H1 (cell line): ENCODE measurements at regions not wholly inside any gene's neighbourhood (a gene's known extent, or its start where the extent isn't known, plus 50 kb on each side); places are given as distances from the start of the nearest gene placed in this dataset.

Experiments
- CTCF ChIA-PET: fragments of 300-600 bp; sonication (Branson Sonifier 250); formaldehyde crosslinking; loops from one replicate; lab custom pipeline; 2021; ENCODE audit not compliant: partially characterized antibody; lab: Charles Lee
- POLR2A ChIA-PET: fragments of 300-600 bp; sonication (Branson Sonifier 250); formaldehyde crosslinking; loops from one replicate; lab custom pipeline; 2021; ENCODE audit warnings: inconsistent platforms; ENCODE audit not compliant: partially characterized antibody; lab: Charles Lee
- DNase-seq, 2 experiments: peaks; one replicate each; pipeline versions ENCODE4 v3.0.0 to v3.0.0-alpha.2; 2010 to 2022; ENCODE audit warnings: low spot score in 2 of 2, low read depth in 1 of 2, mixed read lengths in 1 of 2
- FAIRE-seq: peaks from 2 replicates; lab custom pipeline; 2011; peaks lifted over from hg19 to GRCh38; lab: Jason Lieb, UNC
- H2AFZ ChIP-seq: 2 replicates; pipeline ENCODE4 v1.8.1; 2012; ENCODE audit warnings: low read length, inconsistent platforms
- H2AK5ac ChIP-seq: 2 replicates; pipeline ENCODE4 v1.6.1; 2013; ENCODE audit warnings: low read depth, low read length
- H2BK120ac ChIP-seq: replicated peaks from 2 replicates; pipeline ENCODE3; 2013; ENCODE audit warnings: low read depth, low read length, inconsistent platforms
- H2BK12ac ChIP-seq: 2 replicates; pipeline ENCODE4 v1.6.1; 2013; ENCODE audit warnings: low read depth, low read length
- H2BK15ac ChIP-seq: 2 replicates; pipeline ENCODE4 v1.6.1; 2013; ENCODE audit warnings: low read length
- H2BK20ac ChIP-seq: 2 replicates; pipeline ENCODE4 v1.6.1; 2013; ENCODE audit warnings: low read length
- H2BK5ac ChIP-seq: 2 replicates; pipeline ENCODE4 v1.6.1; 2013; ENCODE audit warnings: low read depth, low read length
- H3K14ac ChIP-seq: 2 replicates; pipeline ENCODE4 v1.6.1; 2013; ENCODE audit warnings: inconsistent platforms; ENCODE audit not compliant: insufficient read length
- H3K18ac ChIP-seq: 2 replicates; pipeline ENCODE4 v1.6.1; 2013; ENCODE audit warnings: low read length; ENCODE audit errors: extremely low read depth
- H3K23ac ChIP-seq: 2 replicates; pipeline ENCODE4 v1.6.1; 2013; ENCODE audit warnings: inconsistent platforms; ENCODE audit not compliant: insufficient read length
- H3K23me2 ChIP-seq: 2 replicates; pipeline ENCODE4 v1.6.1; 2013; ENCODE audit warnings: low read depth, low read length
- H3K27ac ChIP-seq: 2 replicates; pipeline ENCODE4 v1.6.1; 2011; ENCODE audit warnings: low read depth, low read length, inconsistent platforms
- H3K27me3 ChIP-seq, 4 experiments: replicated peaks in 1 of 4; 1 replicate in 1 of 4; 2 replicates in 3 of 4; pipeline versions ENCODE4 v1.6.1 to v1.8.1; 2011 to 2013; ENCODE audit warnings: low read length in 3 of 4, mild to moderate bottlenecking in 3 of 4, inconsistent platforms in 2 of 4, mixed read lengths in 2 of 4, moderate library complexity in 1 of 4; ENCODE audit not compliant: control insufficient read depth in 3 of 4, insufficient read depth in 3 of 4; ENCODE audit errors: extremely low read depth in 1 of 4
- H3K36me3 ChIP-seq, 4 experiments: 2 replicates each; pipeline versions ENCODE4 v1.6.1 to v1.8.1; 2011 to 2013; ENCODE audit warnings: mild to moderate bottlenecking in 4 of 4, low read length in 3 of 4, moderate library complexity in 2 of 4, control low read depth in 1 of 4, inconsistent platforms in 1 of 4; ENCODE audit not compliant: insufficient read depth in 4 of 4, control insufficient read depth in 2 of 4
- H3K4ac ChIP-seq: replicated peaks from 2 replicates; pipeline ENCODE3; 2013; ENCODE audit warnings: low read length, low read depth, mixed read lengths, inconsistent platforms; ENCODE audit not compliant: insufficient read length
- H3K4me1 ChIP-seq, 4 experiments: replicated peaks in 1 of 4; 1 replicate in 1 of 4; 2 replicates in 3 of 4; pipeline versions ENCODE4 v1.6.1 to v1.8.1; 2011 to 2013; ENCODE audit warnings: low read length in 3 of 4, inconsistent platforms in 2 of 4, mixed read lengths in 1 of 4; ENCODE audit not compliant: insufficient read depth in 4 of 4, control insufficient read depth in 3 of 4
- H3K4me2 ChIP-seq, 2 experiments: 2 replicates each; pipeline versions ENCODE4 v1.6.1 to v1.8.1; 2011 to 2013; ENCODE audit warnings: low read depth in 2 of 2, low read length in 2 of 2, control low read depth in 1 of 2, inconsistent platforms in 1 of 2, mild to moderate bottlenecking in 1 of 2; ENCODE audit not compliant: insufficient read depth in 1 of 2
- H3K4me3 ChIP-seq, 4 experiments: fragments of 200-600, 300-600 bp in 1 of 4; sonication (generic), shearing (Covaris generic), sonication (Bioruptor Twin) in 1 of 4; 2 replicates each; pipeline versions ENCODE4 v1.5.1 to v1.8.1; 2011 to 2016; ENCODE audit warnings: low read length in 4 of 4, low read depth in 3 of 4, control low read depth in 2 of 4, inconsistent platforms in 2 of 4, mild to moderate bottlenecking in 2 of 4, mixed read lengths in 1 of 4, moderate library complexity in 1 of 4; ENCODE audit not compliant: insufficient read depth in 2 of 4; ENCODE audit errors: extremely low read depth in 1 of 4
- H3K56ac ChIP-seq: replicated peaks from 2 replicates; pipeline ENCODE3; 2013; ENCODE audit warnings: low read depth, mild to moderate bottlenecking, mixed read lengths, low read length, inconsistent platforms; ENCODE audit not compliant: insufficient read length
- H3K79me1 ChIP-seq: 2 replicates; pipeline ENCODE4 v1.6.1; 2013; ENCODE audit warnings: low read depth, low read length, control low read depth
- H3K79me2 ChIP-seq, 2 experiments: 2 replicates each; pipeline versions ENCODE4 v1.6.1 to v1.8.1; 2012 to 2013; ENCODE audit warnings: low read length in 2 of 2, mild to moderate bottlenecking in 2 of 2, inconsistent platforms in 1 of 2; ENCODE audit not compliant: insufficient read depth in 2 of 2, control insufficient read depth in 1 of 2
- H3K9ac ChIP-seq, 4 experiments: replicated peaks in 1 of 4; 1 replicate in 1 of 4; 2 replicates in 3 of 4; pipeline versions ENCODE4 v1.6.1 to v1.8.1; 2011 to 2013; ENCODE audit warnings: low read depth in 3 of 4, low read length in 3 of 4, control low read depth in 2 of 4, mild to moderate bottlenecking in 2 of 4, moderate library complexity in 2 of 4, inconsistent platforms in 1 of 4; ENCODE audit errors: extremely low read depth in 1 of 4
- H3K9me3 ChIP-seq, 2 experiments: 2 replicates each; pipeline versions ENCODE4 v1.6.1 to v1.8.1; 2012 to 2013; ENCODE audit warnings: mild to moderate bottlenecking in 2 of 2, moderate library complexity in 2 of 2, control low read depth in 1 of 2, inconsistent platforms in 1 of 2, low read depth in 1 of 2, low read length in 1 of 2, mixed read lengths in 1 of 2; ENCODE audit not compliant: insufficient read depth in 2 of 2
- H4K20me1 ChIP-seq, 2 experiments: replicated peaks in 1 of 2; 2 replicates each; pipeline versions ENCODE3 to v1.8.1; 2011 to 2013; ENCODE audit warnings: inconsistent platforms in 2 of 2, low read length in 2 of 2, mild to moderate bottlenecking in 1 of 2; ENCODE audit not compliant: insufficient read depth in 2 of 2, control insufficient read depth in 1 of 2
- H4K5ac ChIP-seq: 2 replicates; pipeline ENCODE4 v1.6.1; 2013; ENCODE audit warnings: low read length, low read depth, mixed read lengths, inconsistent platforms; ENCODE audit not compliant: insufficient read length
- H4K8ac ChIP-seq: 2 replicates; pipeline ENCODE4 v1.8.0; 2013; ENCODE audit warnings: mild to moderate bottlenecking, moderate library complexity, low read length, inconsistent platforms; ENCODE audit not compliant: insufficient read depth; ENCODE audit errors: extremely low read depth
- H4K91ac ChIP-seq: replicated peaks from 2 replicates; pipeline ENCODE3; 2013; ENCODE audit warnings: low read length, mixed read lengths, inconsistent platforms; ENCODE audit not compliant: insufficient read length
- ASH2L ChIP-seq: fragments of 200-600, 300-600 bp; sonication (generic); IDR thresholded peaks from one replicate; pipeline ENCODE4 v1.7.1; 2017; ENCODE audit warnings: low read length
- CEBPB ChIP-seq: IDR thresholded peaks from 2 replicates; pipeline ENCODE4 v1.6.1; 2012; ENCODE audit warnings: low read depth, low read length
- EGR1 ChIP-seq: IDR thresholded peaks from 2 replicates; pipeline ENCODE4 v1.6.1; 2011; ENCODE audit warnings: low read depth, low read length, borderline replicate concordance
- EP300 ChIP-seq, 2 experiments: IDR thresholded peaks; 1 replicate in 1 of 2; 2 replicates in 1 of 2; pipeline ENCODE4 v1.6.1; 2011 to 2012; ENCODE audit warnings: low read depth in 2 of 2, low read length in 2 of 2, mild to moderate bottlenecking in 2 of 2, borderline replicate concordance in 1 of 2, inconsistent platforms in 1 of 2, moderate library complexity in 1 of 2
- EZH2 ChIP-seq: fragments of 200-600 bp; sonication (generic); IDR thresholded peaks from 2 replicates; pipeline ENCODE4 v1.7.1; 2012; ENCODE audit warnings: low read depth, mild to moderate bottlenecking, moderate library complexity, low read length, inconsistent platforms; ENCODE audit not compliant: severe bottlenecking
- FOSL1 ChIP-seq: IDR thresholded peaks from 2 replicates; pipeline ENCODE4 v1.6.1; 2011; ENCODE audit warnings: mild to moderate bottlenecking, low read depth, low read length, moderate library complexity; ENCODE audit not compliant: insufficient read depth
- GABPA ChIP-seq: IDR thresholded peaks from 2 replicates; pipeline ENCODE4 v1.6.1; 2011; ENCODE audit warnings: mild to moderate bottlenecking, low read length, moderate library complexity, borderline replicate concordance; ENCODE audit not compliant: insufficient read depth
- JUN ChIP-seq: IDR thresholded peaks from 2 replicates; pipeline ENCODE4 v1.6.1; 2011; ENCODE audit warnings: low read depth, mild to moderate bottlenecking, improper control_type of control experiment, low read length
- POLR2A ChIP-seq, 2 experiments: IDR thresholded peaks; 1 replicate in 1 of 2; 2 replicates in 1 of 2; pipeline ENCODE4 v1.6.1; 2011; ENCODE audit warnings: low read depth in 2 of 2, low read length in 2 of 2, mild to moderate bottlenecking in 2 of 2; ENCODE audit errors: control extremely low read depth in 1 of 2
- POLR2AphosphoS5 ChIP-seq: IDR thresholded peaks from 2 replicates; pipeline ENCODE4 v1.6.1; 2011; ENCODE audit warnings: low read depth, low read length
- RBBP5 ChIP-seq: IDR thresholded peaks from 2 replicates; pipeline ENCODE4 v1.7.1; 2012; ENCODE audit warnings: low read depth, mild to moderate bottlenecking, inconsistent platforms, low read length, moderate library complexity, borderline replicate concordance
- SIRT6 ChIP-seq: IDR thresholded peaks from one replicate; pipeline ENCODE4 v1.7.1; 2012; ENCODE audit warnings: low read length, inconsistent platforms
- SIX5 ChIP-seq: IDR thresholded peaks from 2 replicates; pipeline ENCODE4 v1.6.1; 2011; ENCODE audit warnings: mild to moderate bottlenecking, low read depth, low read length
- TAF7 ChIP-seq: optimal IDR thresholded peaks from 2 replicates; pipeline ENCODE3; 2011; ENCODE audit warnings: low read depth, mild to moderate bottlenecking, inconsistent platforms, low read length, moderate library complexity, borderline replicate concordance
- WGBS, 2 experiments: shearing (Covaris generic) in 1 of 2; methylation state at CpG; one replicate each; pipeline versions ENCODE4 v1.1.6 to v1.1.7; 2013 to 2015; ENCODE audit warnings: low lambda C conversion rate in 2 of 2, mixed read lengths in 2 of 2, inconsistent platforms in 1 of 2, low coverage in 1 of 2, missing lambda C conversion rate in 1 of 2; ENCODE audit not compliant: insufficient replicate concordance in 2 of 2, insufficient coverage in 1 of 2, insufficient read length in 1 of 2; ENCODE audit errors: extremely low coverage in 1 of 2, missing lambda C conversion rate in 1 of 2; 5-methylcytosine and 5-hydroxymethylcytosine counted together
- TF ChIP-seq, protein P1 (sequence below): IDR thresholded peaks from 2 replicates; pipeline ENCODE4 v1.6.1; 2011; ENCODE audit warnings: low read length, improper control_type of control experiment

DNA sequence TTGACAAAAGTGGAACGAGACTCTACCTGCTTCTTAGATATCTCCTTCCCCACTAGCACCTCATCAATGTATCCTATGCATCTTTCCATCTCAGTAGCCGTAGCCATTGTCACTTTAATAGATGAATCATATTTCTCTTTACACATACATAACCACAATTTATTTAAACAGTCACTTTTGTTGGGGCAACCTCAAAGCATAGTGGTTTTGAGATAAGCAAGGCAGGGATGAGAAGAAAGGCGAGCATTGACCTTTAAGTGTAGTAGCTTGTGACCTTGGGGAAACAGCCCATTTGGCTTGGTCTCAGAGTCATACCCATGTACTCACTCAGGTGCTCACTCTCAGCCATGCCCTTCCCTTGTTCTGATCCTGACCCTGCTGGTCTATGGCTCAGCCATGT is 260.1 kb downstream of the C1orf94 start:
- no peak overlapping the region for H3K23ac ChIP-seq
- H2BK15ac ChIP-seq = no peak overlapping the region
- 90% methylated on average over 3 of the region's 3 CpGs; no CpG with 5 or more reads in 1 of the 2 experiments for WGBS, 2 experiments
- no peak overlapping the region for H3K4me3 ChIP-seq
- no peak overlapping the region for H4K8ac ChIP-seq
- no peak overlapping the region for H2BK120ac ChIP-seq
- no peaks in the 10 kb centered on the region for H3K23me2 ChIP-seq
- H3K56ac ChIP-seq = no peak overlapping the region
- H4K5ac ChIP-seq = no peak overlapping the region
- no peak overlapping the region for H2AFZ ChIP-seq
- H3K27ac ChIP-seq = no peak overlapping the region
- POLR2A ChIA-PET = no interaction called here
- no peaks in the 10 kb centered on the region for H3K9me3 ChIP-seq
- no peak overlapping the region for H4K91ac ChIP-seq
- no peak overlapping the region for H2BK5ac ChIP-seq
- no peak overlapping the region for H3K14ac ChIP-seq
- CTCF ChIA-PET = interaction anchor here (0.8 to 1.6 kb wide), 3 partner anchors 13 to 23 kb away, joined by 3 to 5 read pairs (median 3); no protein-coding TSS in a partner anchor
- no peak overlapping the region for H2AK5ac ChIP-seq
- no peak overlapping the region for H3K4ac ChIP-seq
- H3K4me2 ChIP-seq = no peak overlapping the region
- H3K27me3 ChIP-seq = no peaks in the 10 kb centered on the region
- no peaks in the 10 kb centered on the region for H3K4me1 ChIP-seq
- H4K20me1 ChIP-seq = no peaks in the 10 kb centered on the region
- no peak for DNase-seq
- FAIRE-seq = no peak
- H3K79me2 ChIP-seq = no peaks in the 10 kb centered on the region
- no peak overlapping the region for H2BK12ac ChIP-seq
- H3K18ac ChIP-seq = no peak overlapping the region
- no peaks in the 10 kb centered on the region for H3K79me1 ChIP-seq
- H3K9ac ChIP-seq = no peak overlapping the region
- H2BK20ac ChIP-seq = no peak overlapping the region
- no peaks in the 10 kb centered on the region for H3K36me3 ChIP-seq
- no peak for TF ChIP-seq GABPA
- TF ChIP-seq CEBPB = no peak
- no peak for TF ChIP-seq ASH2L
- no peak for TF ChIP-seq EP300 (IDR thresholded peaks at IDR 0.05; ENCODE audit: borderline replicate concordance in 1 of 2, low read depth in 2 of 2, low read length in 2 of 2)
- no peak for TF ChIP-seq JUN
- no peak for TF ChIP-seq TAF7
- no peak for TF ChIP-seq POLR2AphosphoS5
- no peak for TF ChIP-seq POLR2A (IDR thresholded peaks at IDR 0.05; ENCODE audit: control extremely low read depth in 1 of 2, low read depth in 2 of 2, low read length in 2 of 2)
- no peak for TF ChIP-seq FOSL1
- TF ChIP-seq SIX5 = no peak
- no peak for TF ChIP-seq RBBP5
- TF ChIP-seq, protein P1, sequence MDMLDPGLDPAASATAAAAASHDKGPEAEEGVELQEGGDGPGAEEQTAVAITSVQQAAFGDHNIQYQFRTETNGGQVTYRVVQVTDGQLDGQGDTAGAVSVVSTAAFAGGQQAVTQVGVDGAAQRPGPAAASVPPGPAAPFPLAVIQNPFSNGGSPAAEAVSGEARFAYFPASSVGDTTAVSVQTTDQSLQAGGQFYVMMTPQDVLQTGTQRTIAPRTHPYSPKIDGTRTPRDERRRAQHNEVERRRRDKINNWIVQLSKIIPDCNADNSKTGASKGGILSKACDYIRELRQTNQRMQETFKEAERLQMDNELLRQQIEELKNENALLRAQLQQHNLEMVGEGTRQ = no peak
- TF ChIP-seq EZH2 = no peak
- TF ChIP-seq EGR1 = no peak
- no peak for TF ChIP-seq SIRT6
